ENCODE measurements at regions not wholly inside any gene's neighbourhood (a gene's known extent, or its start where the extent isn't known, plus 50 kb on each side); places are given as distances from the start of the nearest gene placed in this dataset.

DNA sequence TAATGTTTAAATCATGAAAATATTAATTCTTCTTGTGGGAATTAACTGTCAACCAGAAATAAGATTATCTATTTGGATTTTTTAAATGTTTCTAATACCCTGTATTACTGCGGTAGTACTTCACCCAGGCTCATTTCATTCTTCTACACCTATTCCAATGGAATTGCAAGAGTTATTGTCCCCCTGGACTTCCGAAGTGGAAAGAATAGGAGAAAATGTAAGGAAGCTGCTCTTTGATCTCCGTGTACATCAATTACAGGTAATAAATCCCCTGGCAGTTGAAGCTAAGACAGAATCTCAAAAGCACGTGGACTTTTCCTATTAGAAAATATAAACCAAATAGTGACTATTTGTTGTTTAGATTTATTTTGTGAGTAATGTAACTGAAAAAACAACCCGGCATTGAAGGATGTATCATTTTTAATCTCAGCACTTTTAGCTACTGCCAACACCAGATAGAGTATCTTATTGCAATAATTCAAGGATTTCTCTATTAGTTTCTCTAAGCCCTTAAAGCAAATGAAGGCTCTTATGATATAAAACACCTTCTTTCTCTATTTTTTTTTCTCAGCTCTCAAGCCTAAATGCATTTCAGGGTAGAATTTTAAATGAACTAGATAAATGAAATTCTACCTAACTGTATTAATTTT lies 77.3 kb downstream of the MZT1 start:
- WGBS, 3 donors: 26 to 43% (median 30%) methylated on average over 5 of the region's 5 CpGs
- intact Hi-C loops (cut with DNase I): no loop called here
- Histone ChIP-seq H3K27ac (no peak overlapping the region), H3K4me3 (no peak overlapping the region), H3K4me1 (no peaks in the 10 kb centered on the region), H3K9me3 (no peaks in the 10 kb centered on the region), H3K27me3 (ENCODE audit: insufficient read depth in 3 of 3, low read length in 2 of 3) (peaks cover 0 to 2% (median 0%) of the 10 kb centered on the region in 3 donors), H3K36me3 (ENCODE audit: insufficient read depth in 1 of 2, low read depth in 1 of 2) (no peaks in the 10 kb centered on the region)
- ATAC-seq: no peak
- no peak for TF ChIP-seq CTCF (IDR thresholded peaks at IDR 0.05)
- no peak for DNase-seq

- H3K27ac ChIP-seq: no peak overlapping the region
- no peak overlapping the region for H3K4me3 ChIP-seq
- intact Hi-C loops (cut with DNase I): no loop called here
- no peaks in the 10 kb centered on the region for H3K36me3 ChIP-seq (ENCODE audit: insufficient read depth in 1 of 2, low read depth in 1 of 2)
- no peaks in the 10 kb centered on the region for H3K9me3 ChIP-seq
- no peak for TF ChIP-seq CTCF (IDR thresholded peaks at IDR 0.05)
- 61 to 64% (median 63%) methylated on average over 8 of the region's 8 CpGs for WGBS, 3 donors
- DNase-seq (no peak), ATAC-seq (no peak)
- H3K27me3 ChIP-seq (ENCODE audit: insufficient read depth in 3 of 3, low read length in 2 of 3): peaks cover 0 to 2% (median 0%) of the 10 kb centered on the region in 3 donors
- H3K4me1 ChIP-seq: no peaks in the 10 kb centered on the region
Measured at GRCh38 chr13:72648513-72649065, 78.8 kb downstream of the MZT1 start.

GRCh38 chr13:72647422-72647821 lies 80.0 kb downstream of the MZT1 start:
- no peaks in the 10 kb centered on the region for H3K36me3 ChIP-seq (ENCODE audit: insufficient read depth in 1 of 2, low read depth in 1 of 2)
- H3K27me3 ChIP-seq (ENCODE audit: insufficient read depth in 3 of 3, low read length in 2 of 3): peaks cover 0 to 2% (median 0%) of the 10 kb centered on the region in 3 donors
- intact Hi-C loops (cut with DNase I): no loop called here
- WGBS, 3 donors: 48 to 64% (median 51%) methylated on average over 2 of the region's 2 CpGs
- no peak for TF ChIP-seq CTCF (IDR thresholded peaks at IDR 0.05)
- no peak overlapping the region for H3K27ac ChIP-seq
- H3K9me3 ChIP-seq: no peaks in the 10 kb centered on the region
- DNase-seq: no peak
- no peak for ATAC-seq
- H3K4me1 ChIP-seq: no peaks in the 10 kb centered on the region
- no peak overlapping the region for H3K4me3 ChIP-seq

DNA sequence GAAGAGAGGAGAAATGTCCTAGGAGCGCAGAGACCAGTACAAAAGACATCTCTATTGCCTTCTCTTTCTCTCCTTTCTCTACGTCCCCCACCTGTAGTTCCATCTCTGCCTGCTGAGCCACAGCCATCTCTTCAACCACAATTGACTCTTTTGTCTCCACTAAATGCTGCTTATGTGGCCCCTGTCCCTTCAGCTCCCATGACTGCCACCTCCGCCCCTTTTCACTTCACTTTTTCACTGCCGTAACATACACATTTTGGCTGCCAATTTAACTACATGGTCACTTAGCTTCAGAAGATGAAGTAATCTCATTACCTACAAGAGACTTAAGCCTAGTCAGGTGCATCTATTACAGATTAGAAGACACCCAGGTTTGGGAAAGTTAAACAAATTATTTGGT lies 81.9 kb downstream of the MZT1 start:
- ATAC-seq: no peak
- Histone ChIP-seq H3K9me3 (no peaks in the 10 kb centered on the region), H3K4me1 (no peaks in the 10 kb centered on the region), H3K27ac (no peak overlapping the region), H3K4me3 (no peak overlapping the region), H3K36me3 (ENCODE audit: insufficient read depth in 1 of 2, low read depth in 1 of 2) (no peaks in the 10 kb centered on the region), H3K27me3 (ENCODE audit: insufficient read depth in 3 of 3, low read length in 2 of 3) (peaks cover 0 to 2% (median 0%) of the 10 kb centered on the region in 3 donors)
- DNase-seq: no peak
- intact Hi-C loops (cut with DNase I): no loop called here
- 76 to 88% (median 83%) methylated on average over 4 of the region's 4 CpGs for WGBS, 3 donors
- TF ChIP-seq CTCF (IDR thresholded peaks at IDR 0.05): no peak

Data from psoas muscle (tissue), 7 donors.